Activated CD8-positive, alpha-beta T cell treated with anti-CD3 and anti-CD28 coated beads for 36 hours (primary cell): ENCODE measurements at regions not wholly inside any gene's neighbourhood (a gene's known extent, or its start where the extent isn't known, plus 50 kb on each side); places are given as distances from the start of the nearest gene placed in this dataset.
"Not testable (repeated sequence)": the region's sequence is repeated elsewhere in the genome, so short reads cannot be mapped to it uniquely, and the experiment has no call there.

Experiments used
- ATAC-seq: fragments of 200-7000 bp; cut with Tn5 transposase; one replicate; pipeline ENCODE4 v1.10.0; 2021; ENCODE audit warnings: mild to moderate bottlenecking, moderate library complexity
- CTCF ChIA-PET: fragments of 350-600 bp; sonication (Branson Sonifier 250); formaldehyde crosslinking; loops from one replicate; lab custom pipeline; 2021; ENCODE audit warnings: antibody characterized with exemption; lab: Charles Lee
- POLR2A ChIA-PET: fragments of 350-600 bp; sonication (Branson Sonifier 250); formaldehyde crosslinking; loops from one replicate; lab custom pipeline; 2021; ENCODE audit warnings: antibody characterized with exemption; lab: Charles Lee
- DNase-seq: peaks from one replicate; pipeline ENCODE4 v3.0.0-alpha.2; 2020
- H3K27ac Mint-ChIP-seq: one replicate; pipeline ENCODE4 v1.8.0; 2021; ENCODE audit warnings: mild to moderate bottlenecking, mixed read lengths
- H3K27me3 Mint-ChIP-seq: one replicate; pipeline ENCODE4 v1.8.0; 2021; ENCODE audit warnings: mixed read lengths
- H3K36me3 Mint-ChIP-seq: one replicate; pipeline ENCODE4 v1.8.0; 2021; ENCODE audit warnings: low read depth, mixed read lengths
- H3K4me1 Mint-ChIP-seq: one replicate; pipeline ENCODE4 v1.8.0; 2021; ENCODE audit warnings: low read depth, mixed read lengths
- H3K4me3 Mint-ChIP-seq: one replicate; pipeline ENCODE4 v1.8.0; 2021; ENCODE audit warnings: mild to moderate bottlenecking, moderate library complexity, mixed read lengths
- H3K9me3 Mint-ChIP-seq: one replicate; pipeline ENCODE4 v1.8.0; 2021; ENCODE audit warnings: mixed read lengths
- intact Hi-C: fragments of 100-400 bp; cut with micrococcal nuclease; formaldehyde crosslinking; loops from one replicate; pipeline ENCODE4 v1.10.0; 2022
- TF ChIP-seq, protein P1 (sequence below): fragments of 200-600 bp; IDR thresholded peaks from one replicate; pipeline ENCODE4 v1.8.0; 2022; ENCODE audit warnings: antibody characterized with exemption, mild to moderate bottlenecking

DNA sequence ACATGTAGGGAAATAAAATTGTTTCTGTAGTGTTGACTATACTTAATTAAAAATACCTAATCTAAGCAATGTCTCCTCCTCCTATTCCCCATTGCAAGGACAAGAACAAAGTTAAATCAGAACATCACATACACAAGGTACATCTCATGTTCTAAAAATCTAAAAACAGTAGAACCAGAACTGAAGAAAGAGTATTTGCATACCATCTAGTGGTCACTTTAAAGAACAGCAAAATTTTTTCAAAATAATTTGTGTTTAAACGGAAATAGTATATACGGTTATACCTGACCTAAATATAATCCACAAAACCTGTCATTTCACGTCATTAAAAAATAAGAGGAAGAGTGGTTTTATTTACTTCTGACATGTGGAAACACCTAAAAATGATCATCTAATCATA is 294.3 kb upstream of the KCNH7 start:
- no peaks in the 10 kb centered on the region for H3K36me3 Mint-ChIP-seq
- H3K9me3 Mint-ChIP-seq: no peaks in the 10 kb centered on the region
- TF ChIP-seq, protein P1, sequence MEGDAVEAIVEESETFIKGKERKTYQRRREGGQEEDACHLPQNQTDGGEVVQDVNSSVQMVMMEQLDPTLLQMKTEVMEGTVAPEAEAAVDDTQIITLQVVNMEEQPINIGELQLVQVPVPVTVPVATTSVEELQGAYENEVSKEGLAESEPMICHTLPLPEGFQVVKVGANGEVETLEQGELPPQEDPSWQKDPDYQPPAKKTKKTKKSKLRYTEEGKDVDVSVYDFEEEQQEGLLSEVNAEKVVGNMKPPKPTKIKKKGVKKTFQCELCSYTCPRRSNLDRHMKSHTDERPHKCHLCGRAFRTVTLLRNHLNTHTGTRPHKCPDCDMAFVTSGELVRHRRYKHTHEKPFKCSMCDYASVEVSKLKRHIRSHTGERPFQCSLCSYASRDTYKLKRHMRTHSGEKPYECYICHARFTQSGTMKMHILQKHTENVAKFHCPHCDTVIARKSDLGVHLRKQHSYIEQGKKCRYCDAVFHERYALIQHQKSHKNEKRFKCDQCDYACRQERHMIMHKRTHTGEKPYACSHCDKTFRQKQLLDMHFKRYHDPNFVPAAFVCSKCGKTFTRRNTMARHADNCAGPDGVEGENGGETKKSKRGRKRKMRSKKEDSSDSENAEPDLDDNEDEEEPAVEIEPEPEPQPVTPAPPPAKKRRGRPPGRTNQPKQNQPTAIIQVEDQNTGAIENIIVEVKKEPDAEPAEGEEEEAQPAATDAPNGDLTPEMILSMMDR: peak; percentile 15
- no peak overlapping the region for H3K27ac Mint-ChIP-seq
- ATAC-seq (no peak), DNase-seq (no peak)
- ChIA-PET CTCF (no interaction called here), POLR2A (no interaction called here)
- H3K4me3 Mint-ChIP-seq: no peak overlapping the region
- no peaks in the 10 kb centered on the region for H3K27me3 Mint-ChIP-seq
- intact Hi-C loops: no loop called here
- no peaks in the 10 kb centered on the region for H3K4me1 Mint-ChIP-seq

DNA sequence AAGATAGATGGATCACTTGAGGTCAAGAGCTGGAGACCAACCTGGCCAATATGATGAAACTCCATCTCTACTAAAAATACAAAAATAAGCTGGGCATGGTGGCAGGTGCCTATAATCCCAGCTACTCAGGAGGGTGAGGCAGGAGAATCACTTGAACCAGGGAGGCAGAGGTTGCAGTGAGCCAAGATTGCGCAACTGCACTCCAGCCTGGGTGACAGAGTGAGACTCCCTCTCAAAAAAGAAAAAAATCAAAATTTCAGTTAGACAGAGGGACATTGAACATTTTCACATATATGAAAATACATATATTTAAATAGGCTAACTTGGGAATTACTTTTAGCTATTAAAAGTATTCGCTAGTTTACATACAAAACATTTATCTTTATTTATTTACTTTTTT is 293.6 kb upstream of the KCNH7 start:
- H3K36me3 Mint-ChIP-seq, DNase-seq, ATAC-seq, H3K27me3 Mint-ChIP-seq, POLR2A ChIA-PET, H3K9me3 Mint-ChIP-seq, intact Hi-C loops, H3K4me3 Mint-ChIP-seq, H3K4me1 Mint-ChIP-seq, CTCF ChIA-PET, H3K27ac Mint-ChIP-seq: not testable (repeated sequence)

DNA sequence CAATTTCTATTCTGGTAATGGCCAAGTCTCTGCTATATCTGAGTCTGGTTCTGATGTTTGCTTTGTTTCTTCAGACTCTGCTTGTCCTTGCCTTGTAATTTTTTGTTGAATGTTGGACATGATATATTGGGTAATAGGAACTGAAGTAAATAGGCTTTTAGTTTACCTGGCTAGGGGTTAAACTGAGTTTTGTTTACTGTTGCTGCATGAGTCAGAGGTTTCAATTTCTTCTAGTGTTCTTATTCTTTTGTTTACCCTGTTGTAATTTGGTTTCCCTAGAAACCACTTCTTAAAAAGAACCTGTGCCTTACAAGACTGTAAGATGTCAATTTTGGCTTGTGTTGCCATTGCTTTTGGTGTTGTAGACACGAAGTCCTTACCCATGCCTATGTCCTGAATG is 285.0 kb upstream of the KCNH7 start:
- intact Hi-C loops: no loop called here
- no peak for DNase-seq
- ChIA-PET CTCF (no interaction called here), POLR2A (no interaction called here)
- no peak overlapping the region for H3K4me3 Mint-ChIP-seq
- no peaks in the 10 kb centered on the region for H3K36me3 Mint-ChIP-seq
- ATAC-seq: no peak
- no peak overlapping the region for H3K27ac Mint-ChIP-seq
- peaks cover 8% of the 10 kb centered on the region for H3K9me3 Mint-ChIP-seq
- TF ChIP-seq, protein P1: no peak
- no peaks in the 10 kb centered on the region for H3K27me3 Mint-ChIP-seq
- H3K4me1 Mint-ChIP-seq: no peaks in the 10 kb centered on the region

DNA sequence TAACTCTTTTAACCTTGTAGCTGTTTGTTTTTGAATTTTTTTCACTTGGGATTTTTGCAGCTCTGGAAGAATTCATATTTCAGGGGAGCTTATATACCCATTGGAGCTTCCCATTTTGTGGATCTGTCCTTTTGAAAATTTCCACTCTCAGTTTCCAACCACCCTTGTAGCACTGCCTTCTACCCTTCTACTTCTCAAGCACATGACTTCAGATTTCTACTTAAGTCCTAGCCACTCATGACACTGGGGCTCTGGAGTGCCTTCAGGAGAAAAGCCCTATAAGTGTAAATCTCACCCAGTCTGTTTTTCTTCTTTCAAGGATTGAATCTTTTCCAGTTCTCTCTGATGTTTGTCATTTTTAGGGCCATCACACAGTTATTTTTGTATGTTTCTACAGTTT is 283.7 kb upstream of the KCNH7 start:
- DNase-seq (no peak), ATAC-seq (no peak)
- peaks cover 8% of the 10 kb centered on the region for H3K9me3 Mint-ChIP-seq
- intact Hi-C loops: no loop called here
- ChIA-PET POLR2A (no interaction called here), CTCF (interaction anchor here (0.9 kb wide), 1 partner anchor 12 kb away, joined by 3 read pairs; no protein-coding TSS in a partner anchor)
- H3K36me3 Mint-ChIP-seq: no peaks in the 10 kb centered on the region
- H3K27me3 Mint-ChIP-seq: no peaks in the 10 kb centered on the region
- no peak overlapping the region for H3K27ac Mint-ChIP-seq
- TF ChIP-seq, protein P1: no peak
- no peak overlapping the region for H3K4me3 Mint-ChIP-seq
- H3K4me1 Mint-ChIP-seq: no peaks in the 10 kb centered on the region

DNA sequence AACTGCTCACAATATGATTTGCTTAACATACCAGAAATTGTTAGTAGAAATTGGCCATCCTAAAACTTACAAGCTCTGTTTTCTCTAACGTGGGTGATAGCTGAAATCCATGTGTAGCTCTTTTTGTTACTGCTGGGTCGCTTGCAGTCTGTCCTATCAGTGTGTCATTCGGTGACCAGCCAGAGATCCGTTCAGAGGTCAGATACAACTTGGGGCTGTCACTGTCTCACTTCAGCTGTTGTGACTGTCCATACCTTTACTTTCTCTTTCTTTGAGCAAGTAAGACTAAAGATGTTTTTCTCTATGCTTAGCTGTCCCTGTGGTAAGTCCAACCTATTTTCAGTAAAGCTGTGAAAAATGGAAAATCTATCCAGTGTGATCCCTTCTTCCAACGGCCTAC is 282.9 kb upstream of the KCNH7 start:
- H3K9me3 Mint-ChIP-seq: peaks cover 8% of the 10 kb centered on the region
- intact Hi-C loops: no loop called here
- no peak for ATAC-seq
- no peaks in the 10 kb centered on the region for H3K36me3 Mint-ChIP-seq
- no peaks in the 10 kb centered on the region for H3K27me3 Mint-ChIP-seq
- TF ChIP-seq, protein P1: no peak
- no peak overlapping the region for H3K4me3 Mint-ChIP-seq
- ChIA-PET CTCF (interaction anchor here (0.9 kb wide), 1 partner anchor 11 kb away, joined by 3 read pairs; no protein-coding TSS in a partner anchor), POLR2A (no interaction called here)
- no peak overlapping the region for H3K27ac Mint-ChIP-seq
- no peaks in the 10 kb centered on the region for H3K4me1 Mint-ChIP-seq
- no peak for DNase-seq

DNA sequence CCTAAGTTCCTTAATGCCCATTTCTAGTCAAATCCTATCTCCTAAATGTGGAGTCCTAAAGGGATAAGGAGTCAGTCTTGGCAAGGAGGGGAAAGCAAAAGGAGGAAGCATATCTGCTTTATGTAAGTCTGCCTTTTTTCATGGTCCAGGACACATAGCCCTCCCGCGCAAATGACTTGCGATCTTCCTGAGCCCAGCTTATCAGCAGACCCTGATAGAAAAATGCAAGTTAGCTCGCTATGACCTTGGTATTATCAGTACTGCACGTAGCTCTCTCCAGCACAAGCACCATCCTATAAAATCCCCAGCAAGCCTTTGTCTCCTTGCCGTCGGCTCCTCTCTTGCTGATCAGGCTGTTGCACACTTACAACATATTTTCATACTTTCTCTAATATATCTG is 281.4 kb upstream of the KCNH7 start:
- intact Hi-C loops: no loop called here
- DNase-seq: no peak
- Mint-ChIP-seq H3K27ac (no peak overlapping the region), H3K4me3 (no peak overlapping the region), H3K27me3 (no peaks in the 10 kb centered on the region), H3K36me3 (no peaks in the 10 kb centered on the region), H3K4me1 (no peaks in the 10 kb centered on the region), H3K9me3 (peaks cover 6% of the 10 kb centered on the region)
- CTCF ChIA-PET: no interaction called here
- no peak for ATAC-seq
- TF ChIP-seq, protein P1: no peak
- POLR2A ChIA-PET: no interaction called here
